ENCODE measurements at regions not wholly inside any gene's neighbourhood (a gene's known extent, or its start where the extent isn't known, plus 50 kb on each side); places are given as distances from the start of the nearest gene placed in this dataset.

DNA sequence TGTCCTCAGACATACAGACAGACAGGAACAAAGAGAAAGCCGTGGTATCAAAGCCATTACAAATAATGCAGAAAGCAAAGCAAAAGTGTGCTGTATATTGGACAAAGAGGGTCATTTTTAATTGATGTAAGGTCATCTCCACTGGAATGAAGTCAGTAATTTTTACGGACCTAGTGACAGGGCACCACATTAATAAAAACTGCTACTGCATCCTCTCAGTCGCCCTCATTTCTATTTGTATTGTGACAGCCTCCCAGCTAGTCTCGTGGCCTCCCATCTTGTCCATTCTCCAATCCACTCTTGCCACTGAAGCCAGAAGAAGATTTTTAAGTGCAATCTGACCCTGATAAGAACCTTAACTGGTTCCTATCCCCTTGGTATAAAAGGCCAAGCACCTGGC is 132.4 kb downstream of the NUAK1 start:
- intact Hi-C loops (cut with micrococcal nuclease), result no loop called here
- BruUV-seq (replicated peaks), result no TSS peak

GRCh38 chr12:106006940-106007339 is 131.8 kb downstream of the NUAK1 start:
- POLR2A ChIA-PET, result no interaction called here
- Histone ChIP-seq H3K27ac (ENCODE audit: low read depth, low read length) (no peak overlapping the region), H2AFZ (ENCODE audit: low read depth, low read length, poor library complexity, severe bottlenecking) (no peak overlapping the region), H3K9me3 (ENCODE audit: control insufficient read depth in 1 of 2, insufficient read depth in 1 of 2, low read depth in 1 of 2, low read length in 2 of 2) (no peaks in the 10 kb centered on the region), H3K9me2 (ENCODE audit: insufficient read depth) (no peaks in the 10 kb centered on the region), H3K27me3 (ENCODE audit: insufficient read depth, low read length) (peaks cover 41% of the 10 kb centered on the region), H3K4me2 (ENCODE audit: low read length) (no peak overlapping the region), H3K79me2 (ENCODE audit: insufficient read depth, low read length) (no peaks in the 10 kb centered on the region), H3K36me3 (ENCODE audit: control insufficient read depth in 1 of 2, insufficient read depth in 2 of 2, low read length in 2 of 2) (no peaks in the 10 kb centered on the region), H4K20me1 (ENCODE audit: insufficient read depth) (no peaks in the 10 kb centered on the region), H3K9ac (ENCODE audit: low read length) (no peak overlapping the region), H3K4me3 (replicated peaks in 1 of 2; ENCODE audit: low read depth in 1 of 2, low read length in 2 of 2) (no peak overlapping the region), H3K4me1 (ENCODE audit: control insufficient read depth in 1 of 2, insufficient read depth in 2 of 2, low read length in 2 of 2) (no peaks in the 10 kb centered on the region)
- TF ChIP-seq, protein P1, sequence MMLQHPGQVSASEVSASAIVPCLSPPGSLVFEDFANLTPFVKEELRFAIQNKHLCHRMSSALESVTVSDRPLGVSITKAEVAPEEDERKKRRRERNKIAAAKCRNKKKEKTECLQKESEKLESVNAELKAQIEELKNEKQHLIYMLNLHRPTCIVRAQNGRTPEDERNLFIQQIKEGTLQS (IDR thresholded peaks at IDR 0.05), result no peak
- no peak for TF ChIP-seq EZH2 (IDR thresholded peaks at IDR 0.05)
- TF ChIP-seq CBX3 (IDR thresholded peaks at IDR 0.05; ENCODE audit: low read depth), result no peak
- TF ChIP-seq CEBPB (IDR thresholded peaks at IDR 0.05; ENCODE audit: low read depth), result no peak
- no peak for TF ChIP-seq SP1 (IDR thresholded peaks at IDR 0.05; ENCODE audit: low read depth)
- TF ChIP-seq ZFX (IDR thresholded peaks at IDR 0.05), result no peak
- TF ChIP-seq MAX (IDR thresholded peaks at IDR 0.05), result no peak
- TF ChIP-seq CTCF (IDR thresholded peaks at IDR 0.05 in 2 of 3, conservative IDR thresholded peaks at IDR 0.05 in 1 of 3; ENCODE audit: borderline replicate concordance in 1 of 3, insufficient read depth in 1 of 3, low read depth in 2 of 3, low read length in 2 of 3), result no peak
- TF ChIP-seq EZH2phosphoT487 (IDR thresholded peaks at IDR 0.05; ENCODE audit: borderline replicate concordance), result no peak
- no peak for TF ChIP-seq TCF7L2 (IDR thresholded peaks at IDR 0.05; ENCODE audit: borderline replicate concordance, extremely low read depth, insufficient read depth, insufficient read length)
- TF ChIP-seq SIN3A (IDR thresholded peaks at IDR 0.05; ENCODE audit: low read depth), result no peak
- CTCF ChIA-PET, result no interaction called here
- DNase-seq (ENCODE audit: low read depth, low spot score), result no peak
- intact Hi-C loops (cut with micrococcal nuclease), result no loop called here
- no peak for ATAC-seq
- BruUV-seq (replicated peaks), result no TSS peak
- RAD21 ChIA-PET (ENCODE audit: low non-redundant PET in 1 of 2, low total read pairs in 2 of 2, uncharacterized antibody in 2 of 2, unreplicated experiment in 2 of 2), result no interaction called here

More for the DNA sequence above, 132.4 kb downstream of the NUAK1 start:
- Histone ChIP-seq H3K9me2 (ENCODE audit: insufficient read depth) (no peaks in the 10 kb centered on the region), H3K79me2 (ENCODE audit: insufficient read depth, low read length) (no peaks in the 10 kb centered on the region), H3K36me3 (ENCODE audit: control insufficient read depth in 1 of 2, insufficient read depth in 2 of 2, low read length in 2 of 2) (no peaks in the 10 kb centered on the region), H4K20me1 (ENCODE audit: insufficient read depth) (no peaks in the 10 kb centered on the region), H3K9me3 (ENCODE audit: control insufficient read depth in 1 of 2, insufficient read depth in 1 of 2, low read depth in 1 of 2, low read length in 2 of 2) (no peaks in the 10 kb centered on the region), H3K4me2 (ENCODE audit: low read length) (no peak overlapping the region), H3K4me3 (replicated peaks in 1 of 2; ENCODE audit: low read depth in 1 of 2, low read length in 2 of 2) (no peak overlapping the region), H3K9ac (ENCODE audit: low read length) (no peak overlapping the region), H3K27me3 (ENCODE audit: insufficient read depth, low read length) (peaks cover 39% of the 10 kb centered on the region), H3K27ac (ENCODE audit: low read depth, low read length) (no peak overlapping the region), H2AFZ (ENCODE audit: low read depth, low read length, poor library complexity, severe bottlenecking) (no peak overlapping the region), H3K4me1 (ENCODE audit: control insufficient read depth in 1 of 2, insufficient read depth in 2 of 2, low read length in 2 of 2) (no peaks in the 10 kb centered on the region)
- ChIA-PET CTCF (no interaction called here), POLR2A (no interaction called here), RAD21 (ENCODE audit: low non-redundant PET in 1 of 2, low total read pairs in 2 of 2, uncharacterized antibody in 2 of 2, unreplicated experiment in 2 of 2) (no interaction called here)
- TF ChIP-seq RAD21 (IDR thresholded peaks at IDR 0.05; ENCODE audit: low read depth) (no peak), YY1 (IDR thresholded peaks at IDR 0.05; ENCODE audit: extremely low read depth, insufficient replicate concordance, low read depth, low read length) (no peak)
- no peak for DNase-seq (ENCODE audit: low read depth, low spot score)
- no peak for ATAC-seq
